Left ventricle myocardium inferior (tissue), 1 donor: ENCODE measurements at regions not wholly inside any gene's neighbourhood (a gene's known extent, or its start where the extent isn't known, plus 50 kb on each side); places are given as distances from the start of the nearest gene placed in this dataset.

Experiments
- DNase-seq: peaks from one replicate; pipeline ENCODE4 v3.0.0-alpha.2; 2020
- H3K27ac ChIP-seq: fragments of 200-600 bp; replicated peaks from 2 replicates; pipeline ENCODE4 v1.8.0; 2021
- H3K27me3 ChIP-seq: fragments of 200-600 bp; 2 replicates; pipeline ENCODE4 v1.8.0; 2021; ENCODE audit warnings: low read depth
- H3K36me3 ChIP-seq: fragments of 200-600 bp; 2 replicates; pipeline ENCODE4 v1.8.0; 2021
- H3K4me1 ChIP-seq: fragments of 200-600 bp; 2 replicates; pipeline ENCODE4 v1.8.0; 2021
- H3K4me3 ChIP-seq: fragments of 200-600 bp; 2 replicates; pipeline ENCODE4 v1.8.0; 2021; ENCODE audit warnings: mild to moderate bottlenecking, moderate library complexity
- H3K9me3 ChIP-seq: fragments of 200-600 bp; replicated peaks from 2 replicates; pipeline ENCODE4 v1.8.0; 2021
- intact Hi-C: fragments of 100-400 bp; cut with micrococcal nuclease; formaldehyde crosslinking; loops from one replicate; pipeline ENCODE4 v1.11.0; 2022
- TF ChIP-seq, protein P1 (sequence below): fragments of 200-600 bp; IDR thresholded peaks from 2 replicates; pipeline ENCODE4 v1.8.0; 2021; ENCODE audit warnings: antibody characterized with exemption, mild to moderate bottlenecking, borderline replicate concordance
- donor health status: DM: no; HTN: yes; CAD: no; lungs with severe emphysema.

DNA sequence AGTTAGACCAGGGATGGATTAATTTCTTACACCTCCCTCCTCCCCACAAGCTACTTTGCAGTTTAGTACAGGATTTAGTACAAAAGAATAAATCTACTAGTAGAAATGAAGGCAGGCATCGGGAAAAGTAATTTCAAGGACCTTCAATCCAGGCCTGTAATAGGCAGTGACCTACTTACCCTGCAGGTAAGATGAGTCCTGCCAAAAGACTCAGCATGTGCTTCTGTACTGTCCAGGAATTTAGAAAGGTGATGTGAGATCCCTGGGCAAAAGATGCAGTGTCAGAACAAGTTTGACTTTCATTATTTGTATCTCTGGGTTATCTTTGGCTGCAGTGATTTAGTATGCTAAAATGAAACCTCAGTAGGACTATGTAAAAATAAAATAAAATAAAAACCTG, 403.0 kb downstream of the NOVA1 start:
- Histone ChIP-seq H3K27me3 (no peaks in the 10 kb centered on the region), H3K9me3 (no peaks in the 10 kb centered on the region), H3K27ac (no peak overlapping the region), H3K4me3 (no peak overlapping the region), H3K4me1 (no peaks in the 10 kb centered on the region), H3K36me3 (no peaks in the 10 kb centered on the region)
- TF ChIP-seq, protein P1, sequence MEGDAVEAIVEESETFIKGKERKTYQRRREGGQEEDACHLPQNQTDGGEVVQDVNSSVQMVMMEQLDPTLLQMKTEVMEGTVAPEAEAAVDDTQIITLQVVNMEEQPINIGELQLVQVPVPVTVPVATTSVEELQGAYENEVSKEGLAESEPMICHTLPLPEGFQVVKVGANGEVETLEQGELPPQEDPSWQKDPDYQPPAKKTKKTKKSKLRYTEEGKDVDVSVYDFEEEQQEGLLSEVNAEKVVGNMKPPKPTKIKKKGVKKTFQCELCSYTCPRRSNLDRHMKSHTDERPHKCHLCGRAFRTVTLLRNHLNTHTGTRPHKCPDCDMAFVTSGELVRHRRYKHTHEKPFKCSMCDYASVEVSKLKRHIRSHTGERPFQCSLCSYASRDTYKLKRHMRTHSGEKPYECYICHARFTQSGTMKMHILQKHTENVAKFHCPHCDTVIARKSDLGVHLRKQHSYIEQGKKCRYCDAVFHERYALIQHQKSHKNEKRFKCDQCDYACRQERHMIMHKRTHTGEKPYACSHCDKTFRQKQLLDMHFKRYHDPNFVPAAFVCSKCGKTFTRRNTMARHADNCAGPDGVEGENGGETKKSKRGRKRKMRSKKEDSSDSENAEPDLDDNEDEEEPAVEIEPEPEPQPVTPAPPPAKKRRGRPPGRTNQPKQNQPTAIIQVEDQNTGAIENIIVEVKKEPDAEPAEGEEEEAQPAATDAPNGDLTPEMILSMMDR = no peak
- DNase-seq = no peak
- intact Hi-C loops = no loop called here

DNA sequence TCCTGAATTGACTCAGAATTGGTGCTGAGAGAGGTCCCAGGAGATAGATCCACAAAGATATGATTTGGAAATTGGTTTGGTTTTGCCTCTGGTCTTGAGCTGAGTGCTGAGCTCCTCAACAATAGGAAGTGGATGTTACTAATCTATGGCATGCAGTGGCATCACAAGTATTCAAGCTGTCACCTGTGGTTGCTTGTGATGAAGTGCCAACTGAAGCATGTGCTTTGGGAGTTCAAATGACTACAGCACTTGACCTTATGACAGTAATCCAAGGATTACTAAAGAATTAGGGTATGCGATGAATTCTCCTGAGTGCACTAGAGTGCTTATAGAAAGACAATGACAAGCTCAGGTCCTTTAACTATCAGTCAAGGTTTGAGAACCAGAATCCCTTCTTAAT, 406.2 kb downstream of the NOVA1 start:
- no peaks in the 10 kb centered on the region for H3K36me3 ChIP-seq
- intact Hi-C loops = no loop called here
- no peak overlapping the region for H3K4me3 ChIP-seq
- TF ChIP-seq, protein P1 = no peak
- H3K4me1 ChIP-seq = no peaks in the 10 kb centered on the region
- no peak for DNase-seq
- H3K27me3 ChIP-seq = no peaks in the 10 kb centered on the region
- H3K27ac ChIP-seq = no peak overlapping the region
- H3K9me3 ChIP-seq = no peaks in the 10 kb centered on the region

DNA sequence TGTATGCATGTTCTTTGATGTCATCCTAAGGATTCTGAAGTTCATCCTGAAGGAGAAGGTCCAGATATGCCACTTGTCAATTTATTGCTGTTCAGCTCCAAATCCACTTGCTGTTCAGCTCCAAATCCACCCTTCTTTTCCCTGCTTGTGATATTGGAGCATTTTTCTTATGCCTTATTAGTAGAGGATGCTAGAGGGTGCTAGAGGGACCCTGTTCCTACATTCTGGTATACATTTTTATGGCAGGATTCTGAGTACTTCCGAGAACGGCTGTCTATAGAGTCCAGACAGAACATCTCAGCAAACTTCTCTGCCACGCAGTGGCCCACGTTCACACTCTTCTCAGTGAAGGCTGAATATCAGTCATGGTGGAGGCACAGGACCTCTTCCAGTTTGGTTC, 406.7 kb downstream of the NOVA1 start:
- Histone ChIP-seq H3K27me3 (no peaks in the 10 kb centered on the region), H3K9me3 (no peaks in the 10 kb centered on the region), H3K27ac (no peak overlapping the region), H3K4me1 (no peaks in the 10 kb centered on the region), H3K36me3 (no peaks in the 10 kb centered on the region), H3K4me3 (no peak overlapping the region)
- TF ChIP-seq, protein P1 = no peak
- intact Hi-C loops = no loop called here
- no peak for DNase-seq

DNA sequence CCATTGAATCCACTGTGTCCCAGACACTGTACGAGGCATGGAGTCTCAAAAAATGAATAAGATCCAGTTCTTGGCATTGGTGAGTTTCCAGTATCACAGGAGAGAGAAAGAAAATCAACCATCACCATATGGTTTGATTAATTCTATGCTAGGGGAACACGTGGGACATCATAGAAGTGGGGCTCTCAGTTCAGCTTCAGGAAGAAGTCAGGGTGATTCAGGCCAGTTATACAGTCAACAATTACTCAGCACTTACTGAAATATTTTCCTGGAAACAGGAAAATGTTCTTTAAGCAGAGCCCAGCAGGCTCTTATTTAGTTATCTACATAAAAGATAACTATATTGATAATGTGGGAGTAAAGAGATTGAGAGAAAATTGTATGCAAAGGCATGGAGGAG, 407.2 kb downstream of the NOVA1 start:
- Histone ChIP-seq H3K9me3 (no peaks in the 10 kb centered on the region), H3K27me3 (no peaks in the 10 kb centered on the region), H3K4me3 (no peak overlapping the region), H3K36me3 (no peaks in the 10 kb centered on the region), H3K4me1 (no peaks in the 10 kb centered on the region), H3K27ac (no peak overlapping the region)
- TF ChIP-seq, protein P1 = no peak
- intact Hi-C loops = no loop called here
- no peak for DNase-seq

DNA sequence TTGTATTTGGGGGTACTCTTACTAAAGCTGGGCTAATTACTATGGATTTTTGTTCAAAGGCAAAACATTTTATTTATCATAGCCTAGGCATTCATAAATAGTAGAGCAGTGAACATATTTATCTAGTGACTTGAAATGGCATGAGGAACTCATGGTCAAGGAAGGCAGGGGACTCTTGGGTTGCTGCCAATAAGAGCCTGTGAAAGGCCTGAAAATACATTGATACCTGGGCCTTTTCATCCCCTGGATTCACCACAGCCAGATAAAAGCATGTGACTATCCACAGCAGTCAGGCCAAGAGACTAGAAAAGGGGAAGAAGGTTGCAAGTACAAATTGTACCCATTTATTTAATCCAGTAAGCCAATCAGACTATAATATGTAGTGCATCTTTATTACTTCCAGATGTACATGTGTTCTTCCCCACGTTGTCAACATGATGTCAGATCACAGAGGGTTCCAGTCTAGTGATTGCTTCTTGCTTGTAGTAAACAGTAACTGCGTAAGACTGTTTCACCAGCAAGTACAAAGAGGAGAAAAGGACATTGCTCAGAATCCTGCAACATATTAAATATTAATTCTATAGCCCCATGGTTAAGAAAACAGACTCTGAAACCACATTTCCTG, 409.7 kb downstream of the NOVA1 start:
- Histone ChIP-seq H3K4me1 (no peaks in the 10 kb centered on the region), H3K36me3 (no peaks in the 10 kb centered on the region), H3K9me3 (no peaks in the 10 kb centered on the region), H3K27ac (no peak overlapping the region), H3K4me3 (no peak overlapping the region), H3K27me3 (no peaks in the 10 kb centered on the region)
- intact Hi-C loops = no loop called here
- DNase-seq = no peak
- TF ChIP-seq, protein P1 = no peak

DNA sequence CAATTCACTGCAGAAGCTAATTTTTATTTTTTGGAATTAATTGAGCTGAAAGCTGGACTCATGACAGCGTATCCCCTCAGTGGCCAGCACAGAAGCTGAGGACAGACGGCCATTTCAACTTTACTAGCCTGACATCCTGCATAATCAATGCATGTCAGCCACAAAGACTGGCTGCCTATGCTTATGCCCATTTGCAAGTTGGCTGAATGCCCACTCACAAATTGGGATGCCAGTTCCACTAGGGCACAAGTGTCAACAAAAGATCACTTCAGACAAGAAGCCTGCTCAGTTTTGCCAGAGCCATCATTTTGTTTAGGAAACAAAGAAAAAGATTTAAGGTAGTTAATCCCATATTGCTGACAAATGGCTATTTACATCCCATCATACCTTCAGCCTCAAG, 417.6 kb downstream of the NOVA1 start:
- H3K9me3 ChIP-seq = no peaks in the 10 kb centered on the region
- DNase-seq = no peak

More for the DNA sequence above, 417.6 kb downstream of the NOVA1 start:
- no peak overlapping the region for H3K27ac ChIP-seq
- no peaks in the 10 kb centered on the region for H3K27me3 ChIP-seq
- H3K4me1 ChIP-seq = no peaks in the 10 kb centered on the region
- intact Hi-C loops = no loop called here
- no peaks in the 10 kb centered on the region for H3K36me3 ChIP-seq
- H3K4me3 ChIP-seq = no peak overlapping the region
- TF ChIP-seq, protein P1 = no peak
